Right atrium auricular region (tissue), 2 donors: ENCODE measurements at regions not wholly inside any gene's neighbourhood (a gene's known extent, or its start where the extent isn't known, plus 50 kb on each side); places are given as distances from the start of the nearest gene placed in this dataset.

Experiments
- DNase-seq: peaks from one replicate; pipeline ENCODE4 v3.0.0-alpha.2; 2019; ENCODE audit warnings: low spot score
- H3K27ac ChIP-seq, 2 donors: fragments of 200-600 bp; sonication (generic); 1 replicate in 1 of 2; 2 replicates in 1 of 2; pipeline ENCODE4 v1.5.1; 2016 to 2019
- H3K27me3 ChIP-seq, 2 donors: fragments of 200-600 bp; sonication (generic); one replicate each; pipeline versions ENCODE4 v1.5.1 to v1.6.0; 2017 to 2019
- H3K36me3 ChIP-seq: fragments of 200-600 bp; sonication (generic); one replicate; pipeline ENCODE4 v1.5.1; 2016
- H3K4me1 ChIP-seq, 2 donors: fragments of 200-600 bp; sonication (generic); one replicate each; pipeline versions ENCODE4 v1.5.1 to v1.6.0; 2017 to 2019
- H3K4me3 ChIP-seq, 2 donors: fragments of 200-600 bp; sonication (generic); 1 replicate in 1 of 2; 2 replicates in 1 of 2; pipeline ENCODE4 v1.5.1; 2017 to 2019; ENCODE audit warnings: mild to moderate bottlenecking in 1 of 2, moderate library complexity in 1 of 2
- H3K9me3 ChIP-seq, 2 donors: fragments of 200-600 bp; sonication (generic); one replicate each; pipeline ENCODE4 v1.5.1; 2019
- TF ChIP-seq, protein P1 (sequence below), 2 donors: fragments of 200-600 bp; sonication (generic); IDR thresholded peaks; one replicate each; pipeline ENCODE4 v1.5.1; 2019; ENCODE audit warnings: antibody characterized with exemption in 2 of 2

DNA sequence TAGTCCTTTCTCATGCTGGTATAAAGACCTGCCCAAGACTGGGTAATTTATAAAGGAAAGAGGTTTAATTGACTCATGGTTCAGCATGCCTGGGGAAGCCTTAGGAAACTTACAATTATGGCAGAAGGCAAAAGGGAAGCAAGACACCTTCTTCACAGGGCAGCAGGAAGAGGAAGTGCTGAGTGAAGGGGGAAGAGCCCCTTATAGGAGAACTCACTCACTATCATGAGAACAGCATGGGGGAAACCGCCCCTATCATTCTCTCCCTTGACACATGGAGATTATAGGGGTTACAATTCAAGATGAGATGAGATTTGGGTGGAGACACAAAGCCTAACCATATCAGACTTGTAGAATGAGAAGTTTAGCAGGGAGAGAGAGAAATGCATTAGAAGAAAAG, 373.3 kb upstream of the DIAPH2 start:
- DNase-seq = no peak
- H3K9me3 ChIP-seq = no peaks in the 10 kb centered on the region
- no peaks in the 10 kb centered on the region for H3K4me1 ChIP-seq
- TF ChIP-seq, protein P1, sequence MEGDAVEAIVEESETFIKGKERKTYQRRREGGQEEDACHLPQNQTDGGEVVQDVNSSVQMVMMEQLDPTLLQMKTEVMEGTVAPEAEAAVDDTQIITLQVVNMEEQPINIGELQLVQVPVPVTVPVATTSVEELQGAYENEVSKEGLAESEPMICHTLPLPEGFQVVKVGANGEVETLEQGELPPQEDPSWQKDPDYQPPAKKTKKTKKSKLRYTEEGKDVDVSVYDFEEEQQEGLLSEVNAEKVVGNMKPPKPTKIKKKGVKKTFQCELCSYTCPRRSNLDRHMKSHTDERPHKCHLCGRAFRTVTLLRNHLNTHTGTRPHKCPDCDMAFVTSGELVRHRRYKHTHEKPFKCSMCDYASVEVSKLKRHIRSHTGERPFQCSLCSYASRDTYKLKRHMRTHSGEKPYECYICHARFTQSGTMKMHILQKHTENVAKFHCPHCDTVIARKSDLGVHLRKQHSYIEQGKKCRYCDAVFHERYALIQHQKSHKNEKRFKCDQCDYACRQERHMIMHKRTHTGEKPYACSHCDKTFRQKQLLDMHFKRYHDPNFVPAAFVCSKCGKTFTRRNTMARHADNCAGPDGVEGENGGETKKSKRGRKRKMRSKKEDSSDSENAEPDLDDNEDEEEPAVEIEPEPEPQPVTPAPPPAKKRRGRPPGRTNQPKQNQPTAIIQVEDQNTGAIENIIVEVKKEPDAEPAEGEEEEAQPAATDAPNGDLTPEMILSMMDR (IDR thresholded peaks at IDR 0.05) = no peak
- no peaks in the 10 kb centered on the region for H3K36me3 ChIP-seq
- H3K27ac ChIP-seq = no peak overlapping the region
- no peak overlapping the region for H3K4me3 ChIP-seq
- no peaks in the 10 kb centered on the region for H3K27me3 ChIP-seq

DNA sequence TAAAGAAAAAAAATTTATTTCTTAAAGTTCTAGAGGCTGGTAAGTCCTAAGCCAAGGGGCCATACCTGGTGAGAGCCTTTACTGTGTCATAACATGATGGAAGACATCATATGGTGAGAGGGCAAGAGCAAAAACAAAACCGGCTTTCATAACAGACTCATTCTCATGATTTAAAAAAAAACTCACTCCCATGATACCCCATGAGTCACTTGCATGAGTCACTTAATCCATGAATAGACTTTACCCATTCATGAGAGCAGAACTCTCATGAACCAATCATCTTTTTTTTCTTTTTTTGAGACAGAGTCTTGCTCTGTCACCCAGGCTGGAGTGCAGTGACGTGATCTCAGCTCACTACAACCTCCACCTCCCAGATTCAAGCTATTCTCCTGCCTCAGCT, 369.7 kb upstream of the DIAPH2 start:
- no peak overlapping the region for H3K27ac ChIP-seq
- DNase-seq = no peak
- H3K9me3 ChIP-seq = no peaks in the 10 kb centered on the region
- TF ChIP-seq, protein P1 (IDR thresholded peaks at IDR 0.05) = no peak
- no peaks in the 10 kb centered on the region for H3K36me3 ChIP-seq
- H3K27me3 ChIP-seq = no peaks in the 10 kb centered on the region
- H3K4me3 ChIP-seq = no peak overlapping the region
- no peaks in the 10 kb centered on the region for H3K4me1 ChIP-seq

DNA sequence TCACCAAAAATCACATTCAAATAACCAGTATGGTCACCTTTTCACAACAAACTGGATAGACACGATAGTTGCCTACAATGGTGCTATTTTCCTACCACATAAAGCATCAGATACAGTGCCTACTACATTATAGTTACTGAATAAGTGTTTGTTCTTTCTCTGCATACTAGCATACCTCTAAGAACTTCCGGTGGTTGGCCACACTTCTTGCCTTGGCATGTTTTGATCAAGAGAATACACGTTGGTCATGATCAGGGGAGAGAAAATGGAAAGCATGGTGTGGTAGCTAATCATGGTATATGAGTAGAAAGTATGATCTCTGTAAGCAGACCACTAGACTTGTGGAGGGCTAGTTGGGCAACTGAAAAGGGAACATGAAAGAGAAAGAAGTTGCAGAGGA, 322.8 kb upstream of the DIAPH2 start:
- Histone ChIP-seq H3K4me1 (no peaks in the 10 kb centered on the region), H3K4me3 (no peak overlapping the region), H3K27ac (no peak overlapping the region), H3K36me3 (no peaks in the 10 kb centered on the region), H3K9me3 (no peaks in the 10 kb centered on the region), H3K27me3 (no peaks in the 10 kb centered on the region)
- no peak for DNase-seq
- TF ChIP-seq, protein P1 (IDR thresholded peaks at IDR 0.05) = no peak

DNA sequence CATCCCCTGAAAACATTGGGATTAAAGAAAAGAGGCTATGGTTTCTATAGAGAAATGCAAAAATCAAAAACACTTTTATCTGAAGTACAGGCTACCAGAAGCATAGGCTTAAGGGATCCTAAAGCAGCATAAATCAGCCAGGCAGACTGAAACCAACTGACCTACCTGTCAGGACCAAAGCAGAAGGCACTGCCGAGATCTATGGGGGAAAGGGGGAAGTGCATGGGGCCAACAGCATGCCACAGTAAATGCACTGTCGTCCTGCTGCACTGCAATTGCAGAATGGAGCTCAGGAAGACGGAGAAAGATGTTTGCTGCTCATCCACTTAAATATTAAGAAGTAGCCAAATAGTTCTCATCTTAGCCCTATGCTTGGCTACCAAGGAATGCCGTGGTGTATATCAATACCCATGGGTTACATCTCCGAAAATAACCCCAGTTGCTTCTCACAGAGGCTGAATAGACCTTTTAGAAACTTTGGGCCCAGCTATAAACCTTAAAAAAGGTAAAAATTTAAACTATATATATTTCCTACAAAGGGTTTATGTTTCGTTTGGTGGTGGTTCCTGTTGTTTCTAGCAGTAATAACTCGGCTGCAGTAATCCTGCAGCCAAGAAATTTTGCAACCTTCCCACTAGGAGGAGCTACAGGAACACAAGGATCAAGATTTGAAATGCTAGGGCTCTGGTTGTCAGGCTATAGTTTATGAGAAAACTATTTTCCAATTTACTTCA, 312.2 kb upstream of the DIAPH2 start:
- no peak for DNase-seq
- no peaks in the 10 kb centered on the region for H3K27me3 ChIP-seq
- H3K9me3 ChIP-seq = no peaks in the 10 kb centered on the region
- H3K4me1 ChIP-seq = no peaks in the 10 kb centered on the region
- H3K27ac ChIP-seq = no peak overlapping the region
- no peaks in the 10 kb centered on the region for H3K36me3 ChIP-seq
- H3K4me3 ChIP-seq = peak overlapping the region in 1 of 2 donors; percentile 12
- TF ChIP-seq, protein P1 (IDR thresholded peaks at IDR 0.05) = peak; percentile 27 to 74

DNA sequence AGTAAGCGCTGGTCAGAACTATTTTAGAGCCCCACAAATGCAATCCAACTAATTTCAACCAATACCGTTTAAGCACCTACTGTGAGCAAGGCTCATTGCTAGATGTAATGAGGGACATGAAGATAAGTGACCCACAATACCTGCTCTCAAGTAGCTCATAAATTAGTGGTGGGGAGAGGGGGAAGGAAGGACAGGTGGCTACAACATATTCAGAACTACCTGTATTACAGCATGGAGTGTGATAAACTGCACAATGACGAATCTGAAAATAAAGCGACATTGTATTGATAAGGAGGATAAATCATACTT, 311.6 kb upstream of the DIAPH2 start:
- Histone ChIP-seq H3K36me3 (no peaks in the 10 kb centered on the region), H3K4me3 (no peak overlapping the region), H3K9me3 (no peaks in the 10 kb centered on the region), H3K4me1 (no peaks in the 10 kb centered on the region), H3K27me3 (no peaks in the 10 kb centered on the region), H3K27ac (no peak overlapping the region)
- no peak for DNase-seq
- TF ChIP-seq, protein P1 (IDR thresholded peaks at IDR 0.05) = peak in 1 of 2 donors; percentile 6

GRCh38 chrX:96376266-96376665, 308.4 kb upstream of the DIAPH2 start:
- H3K27ac ChIP-seq = no peak overlapping the region
- H3K36me3 ChIP-seq = no peaks in the 10 kb centered on the region
- H3K27me3 ChIP-seq = no peaks in the 10 kb centered on the region
- H3K4me1 ChIP-seq = no peaks in the 10 kb centered on the region
- H3K4me3 ChIP-seq = no peak overlapping the region
- no peak for DNase-seq
- H3K9me3 ChIP-seq = no peaks in the 10 kb centered on the region
- TF ChIP-seq, protein P1 (IDR thresholded peaks at IDR 0.05) = no peak
